HepG2 (cell line): ENCODE measurements at regions not wholly inside any gene's neighbourhood (a gene's known extent, or its start where the extent isn't known, plus 50 kb on each side); places are given as distances from the start of the nearest gene placed in this dataset.

Experiments
- ATAC-seq: fragments of 200-7000 bp; cut with Tn5 transposase; 3 replicates; pipeline ENCODE4 v1.9.1; 2020; ENCODE audit warnings: mild to moderate bottlenecking, moderate library complexity
- BruUV-seq: library from RNA; stranded (reverse); fragments of 400-500 nt; replicated peaks from 2 replicates; lab custom pipeline; 2021; lab: Mats Ljungman, UMichigan
- CTCF ChIA-PET: fragments of 300-600 bp; formaldehyde crosslinking; extraction: SDS; loops from one replicate; lab custom pipeline; 2021; ENCODE audit warnings: low total read pairs, inconsistent platforms, low intra/inter-chr PET ratio; lab: Yijun Ruan, JAX
- POLR2A ChIA-PET: fragments of 350-600 bp; sonication (Branson Sonifier 250); formaldehyde crosslinking; loops from one replicate; lab custom pipeline; 2020; ENCODE audit warnings: antibody characterized with exemption, inconsistent platforms; lab: Yijun Ruan, JAX
- DNase-seq: peaks from one replicate; pipeline ENCODE4 v3.0.0-alpha.2; 2015; ENCODE audit warnings: low spot score
- FAIRE-seq: peaks from 3 replicates; lab custom pipeline; 2011; peaks lifted over from hg19 to GRCh38; lab: Jason Lieb, UNC
- H2AFZ ChIP-seq: one replicate; pipeline ENCODE4 v1.6.1; 2011; ENCODE audit warnings: low read length, inconsistent platforms
- H3K27ac ChIP-seq: fragments of 300-600 bp; 3 replicates; pipeline ENCODE4 v1.8.0; 2011; ENCODE audit warnings: mixed run types, mild to moderate bottlenecking, mixed read lengths, low read length, inconsistent platforms; ENCODE audit not compliant: insufficient read depth; ENCODE audit errors: extremely low read length
- H3K27me3 ChIP-seq, 2 experiments: fragments of 200-600 bp in 1 of 2; 2 replicates in 1 of 2; 3 replicates in 1 of 2; pipeline versions ENCODE4 v1.6.0 to v1.8.0; 2011; ENCODE audit warnings: low read length in 2 of 2, mild to moderate bottlenecking in 2 of 2, moderate library complexity in 2 of 2, inconsistent platforms in 1 of 2; ENCODE audit not compliant: insufficient read depth in 2 of 2, control insufficient read depth in 1 of 2
- H3K36me3 ChIP-seq, 2 experiments: fragments of 200-600 bp in 1 of 2; replicated peaks in 1 of 2; 2 replicates in 1 of 2; 3 replicates in 1 of 2; pipeline versions ENCODE4 v1.5.1 to v1.8.0; 2011; ENCODE audit warnings: low read length in 2 of 2, inconsistent platforms in 1 of 2; ENCODE audit not compliant: insufficient read depth in 2 of 2, control insufficient read depth in 1 of 2
- H3K4me1 ChIP-seq: 2 replicates; pipeline ENCODE4 v1.5.1; 2012; ENCODE audit warnings: low read length, inconsistent platforms; ENCODE audit not compliant: insufficient read depth
- H3K4me2 ChIP-seq: 2 replicates; pipeline ENCODE4 v1.6.0; 2011; ENCODE audit warnings: low read depth, low read length, inconsistent platforms
- H3K4me3 ChIP-seq, 3 experiments: fragments of 200-600 bp in 1 of 3; sonication (generic), shearing (Covaris generic) in 1 of 3; replicated peaks in 1 of 3; 2 replicates each; pipeline ENCODE4 v1.5.1; 2011 to 2016; ENCODE audit warnings: low read length in 3 of 3, inconsistent platforms in 2 of 3, low read depth in 2 of 3, mild to moderate bottlenecking in 2 of 3, control low read depth in 1 of 3, mixed read lengths in 1 of 3; ENCODE audit not compliant: insufficient read depth in 1 of 3
- H3K79me2 ChIP-seq: one replicate; pipeline ENCODE4 v1.6.1; 2011; ENCODE audit warnings: low read length, inconsistent platforms; ENCODE audit not compliant: insufficient read depth
- H3K9ac ChIP-seq: 2 replicates; pipeline ENCODE4 v1.6.0; 2011; ENCODE audit warnings: mild to moderate bottlenecking, low read depth, low read length, inconsistent platforms; ENCODE audit not compliant: insufficient read depth
- H3K9me3 ChIP-seq: 2 replicates; pipeline ENCODE4 v1.5.1; 2012; ENCODE audit warnings: mild to moderate bottlenecking, low read length
- H4K20me1 ChIP-seq: 2 replicates; pipeline ENCODE4 v1.6.0; 2011; ENCODE audit warnings: inconsistent platforms, mild to moderate bottlenecking, low read length, moderate library complexity; ENCODE audit not compliant: insufficient read depth
- HNRNPK ChIP-seq: fragments of 200-400 bp; formaldehyde crosslinking; IDR thresholded peaks from 2 replicates; pipeline ENCODE4 v1.6.1; 2018; ENCODE audit warnings: low read length, low read depth, moderate library complexity, mild to moderate bottlenecking; ENCODE audit not compliant: poor library complexity, severe bottlenecking
- PAF1 ChIP-seq: IDR thresholded peaks from 2 replicates; pipeline ENCODE4 v1.6.1; 2016; ENCODE audit warnings: missing genetic modification reagents, missing compliant biosample characterization
- RELA ChIP-seq: sonication (generic); formaldehyde crosslinking; IDR thresholded peaks from 2 replicates; pipeline ENCODE4 v1.4.0; 2020; ENCODE audit warnings: missing genetic modification reagents
- SSRP1 ChIP-seq: IDR thresholded peaks from 2 replicates; pipeline ENCODE4 v1.6.1; 2016; ENCODE audit warnings: control low read depth
- UBTF ChIP-seq: sonication (generic); formaldehyde crosslinking; IDR thresholded peaks from 2 replicates; pipeline ENCODE4 v1.4.0; 2020; ENCODE audit warnings: mild to moderate bottlenecking, missing genetic modification reagents
- ZBTB2 ChIP-seq: sonication (generic); formaldehyde crosslinking; IDR thresholded peaks from 2 replicates; pipeline ENCODE4 v1.8.0; 2022; ENCODE audit warnings: low read depth, missing genetic modification reagents
- ZNF724P ChIP-seq: sonication (generic); formaldehyde crosslinking; IDR thresholded peaks from 2 replicates; pipeline ENCODE4 v1.8.0; 2022; ENCODE audit warnings: missing genetic modification reagents, borderline replicate concordance
- ZNF790 ChIP-seq: sonication (generic); formaldehyde crosslinking; IDR thresholded peaks from 2 replicates; pipeline ENCODE4 v1.8.0; 2022; ENCODE audit warnings: missing genetic modification reagents, mild to moderate bottlenecking, borderline replicate concordance
- ZNF850 ChIP-seq: sonication (generic); formaldehyde crosslinking; conservative IDR thresholded peaks from 2 replicates; pipeline ENCODE4 v1.9.0; 2021; ENCODE audit warnings: mild to moderate bottlenecking, missing genetic modification reagents
- WGBS: methylation state at CpG from one replicate; pipeline ENCODE4 v1.1.6; 2017; ENCODE audit warnings: low lambda C conversion rate; 5-methylcytosine and 5-hydroxymethylcytosine counted together
- in situ Hi-C: cut with HindIII; loops from 2 replicates; pipeline ENCODE4 v1.10.0; 2017; ENCODE audit warnings: low pct_unique_long_range_greater_than_20kb; ENCODE audit not compliant: extremely low pct_ligation_motif_present
- intact Hi-C: fragments of 100-400 bp; cut with micrococcal nuclease; formaldehyde crosslinking; loops from one replicate; pipeline ENCODE4 v1.10.0; 2022; ENCODE audit not compliant: unreplicated experiment

GRCh38 chr3:73291541-73291940 lies 230.1 kb downstream of the EBLN2 start:
- Histone ChIP-seq H3K9ac (no peak overlapping the region), H3K27me3 (no peaks in the 10 kb centered on the region), H3K4me2 (no peak overlapping the region), H3K9me3 (no peaks in the 10 kb centered on the region), H3K36me3 (no peaks in the 10 kb centered on the region), H3K27ac (no peak overlapping the region), H3K4me3 (no peak overlapping the region), H3K4me1 (no peaks in the 10 kb centered on the region), H4K20me1 (no peaks in the 10 kb centered on the region), H2AFZ (no peak overlapping the region), H3K79me2 (no peaks in the 10 kb centered on the region)
- 9% methylated on average over 2 of the region's 7 CpGs for WGBS
- intact Hi-C loops (no loop called here), in situ Hi-C loops (no loop called here)
- ATAC-seq (no peak), DNase-seq (no peak), FAIRE-seq (no peak)
- ChIA-PET CTCF (no interaction called here), POLR2A (no interaction called here)
- TF ChIP-seq ZNF724P (CRISPR knock-in tag) (no peak), UBTF (CRISPR knock-in tag) (no peak), ZBTB2 (CRISPR knock-in tag) (no peak), HNRNPK (no peak), ZNF790 (CRISPR knock-in tag) (no peak), PAF1 (CRISPR knock-in tag) (no peak), SSRP1 (CRISPR knock-in tag) (no peak), ZNF850 (CRISPR knock-in tag) (no peak), RELA (no peak)
- no TSS peak for BruUV-seq
